Suprapubic skin (tissue), 4 donors: ENCODE measurements at regions not wholly inside any gene's neighbourhood (a gene's known extent, or its start where the extent isn't known, plus 50 kb on each side); places are given as distances from the start of the nearest gene placed in this dataset.

Source experiments
- DNase-seq, 2 donors: peaks; one replicate each; pipeline ENCODE4 v3.0.0-alpha.2; 2019; ENCODE audit warnings: low spot score in 2 of 2
- H3K27ac ChIP-seq: fragments of 200-600 bp; sonication (generic); one replicate; pipeline ENCODE4 v1.5.1; 2019
- H3K27me3 ChIP-seq: fragments of 200-600 bp; sonication (generic); one replicate; pipeline ENCODE4 v1.5.1; 2019
- H3K36me3 ChIP-seq: fragments of 200-600 bp; sonication (generic); one replicate; pipeline ENCODE4 v1.5.1; 2019
- H3K4me1 ChIP-seq: fragments of 200-600 bp; sonication (generic); one replicate; pipeline ENCODE4 v1.5.1; 2019
- H3K4me3 ChIP-seq: fragments of 200-600 bp; sonication (generic); one replicate; pipeline ENCODE4 v1.5.1; 2019; ENCODE audit warnings: mild to moderate bottlenecking
- H3K9me3 ChIP-seq: fragments of 200-600 bp; sonication (generic); one replicate; pipeline ENCODE4 v1.5.1; 2019
- EP300 ChIP-seq: sonication (generic); formaldehyde crosslinking; IDR thresholded peaks from one replicate; pipeline ENCODE4 v1.6.1; 2017; ENCODE audit warnings: antibody characterized with exemption
- POLR2A ChIP-seq, 2 donors: fragments of 450-650 bp; IDR thresholded peaks; one replicate each; pipeline ENCODE4 v1.6.1; 2017; ENCODE audit warnings: antibody characterized with exemption in 2 of 2, mild to moderate bottlenecking in 2 of 2, moderate library complexity in 2 of 2
- POLR2AphosphoS5 ChIP-seq, 3 donors: sonication (generic); formaldehyde crosslinking; IDR thresholded peaks; one replicate each; pipeline ENCODE4 v1.6.1; 2017; ENCODE audit warnings: antibody characterized with exemption in 3 of 3
- WGBS: methylation state at CpG from one replicate; pipeline ENCODE4 v1.1.5; 2018; 5-methylcytosine and 5-hydroxymethylcytosine counted together
- TF ChIP-seq, protein P1 (sequence below), 2 donors: fragments of 200-600 bp in 1 of 2; fragments of 450-650 bp in 1 of 2; sonication (generic) in 1 of 2; IDR thresholded peaks; one replicate each; pipeline ENCODE4 v1.5.1; 2016 to 2019; ENCODE audit warnings: antibody characterized with exemption in 2 of 2, mild to moderate bottlenecking in 1 of 2, moderate library complexity in 1 of 2

DNA sequence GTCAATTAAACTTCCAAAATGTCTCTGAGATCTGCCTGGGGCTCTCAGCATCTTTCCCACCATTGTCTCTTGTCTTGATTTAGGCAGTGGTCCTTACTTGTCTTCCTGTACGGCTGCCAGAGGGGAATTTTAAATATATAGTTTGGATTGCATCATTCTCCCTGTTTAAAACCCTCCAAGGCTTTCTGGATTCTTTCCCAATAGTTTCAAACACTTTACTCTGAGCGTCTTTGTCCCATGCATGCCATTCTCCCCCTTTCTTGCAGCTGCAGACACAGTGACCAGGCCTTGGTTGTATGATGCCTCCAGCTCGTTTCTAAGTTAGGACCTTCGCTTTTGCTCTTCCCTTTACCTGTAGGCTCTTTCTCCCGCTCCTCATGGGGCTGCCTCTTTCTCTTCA, 323.3 kb upstream of the CTNNB1 start:
- WGBS, result 64% methylated on average over 5 of the region's 5 CpGs
- Histone ChIP-seq H3K27ac (no peak overlapping the region), H3K4me1 (peaks cover 32% of the 10 kb centered on the region), H3K9me3 (no peaks in the 10 kb centered on the region), H3K27me3 (no peaks in the 10 kb centered on the region), H3K4me3 (no peak overlapping the region), H3K36me3 (no peaks in the 10 kb centered on the region)
- TF ChIP-seq, protein P1, sequence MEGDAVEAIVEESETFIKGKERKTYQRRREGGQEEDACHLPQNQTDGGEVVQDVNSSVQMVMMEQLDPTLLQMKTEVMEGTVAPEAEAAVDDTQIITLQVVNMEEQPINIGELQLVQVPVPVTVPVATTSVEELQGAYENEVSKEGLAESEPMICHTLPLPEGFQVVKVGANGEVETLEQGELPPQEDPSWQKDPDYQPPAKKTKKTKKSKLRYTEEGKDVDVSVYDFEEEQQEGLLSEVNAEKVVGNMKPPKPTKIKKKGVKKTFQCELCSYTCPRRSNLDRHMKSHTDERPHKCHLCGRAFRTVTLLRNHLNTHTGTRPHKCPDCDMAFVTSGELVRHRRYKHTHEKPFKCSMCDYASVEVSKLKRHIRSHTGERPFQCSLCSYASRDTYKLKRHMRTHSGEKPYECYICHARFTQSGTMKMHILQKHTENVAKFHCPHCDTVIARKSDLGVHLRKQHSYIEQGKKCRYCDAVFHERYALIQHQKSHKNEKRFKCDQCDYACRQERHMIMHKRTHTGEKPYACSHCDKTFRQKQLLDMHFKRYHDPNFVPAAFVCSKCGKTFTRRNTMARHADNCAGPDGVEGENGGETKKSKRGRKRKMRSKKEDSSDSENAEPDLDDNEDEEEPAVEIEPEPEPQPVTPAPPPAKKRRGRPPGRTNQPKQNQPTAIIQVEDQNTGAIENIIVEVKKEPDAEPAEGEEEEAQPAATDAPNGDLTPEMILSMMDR (IDR thresholded peaks at IDR 0.05), result no peak
- no peak for TF ChIP-seq POLR2A (IDR thresholded peaks at IDR 0.05)
- no peak for TF ChIP-seq EP300
- DNase-seq, result no peak

- Histone ChIP-seq H3K27me3 (no peaks in the 10 kb centered on the region), H3K27ac (no peak overlapping the region), H3K4me1 (peaks cover 32% of the 10 kb centered on the region), H3K36me3 (no peaks in the 10 kb centered on the region), H3K4me3 (no peak overlapping the region), H3K9me3 (no peaks in the 10 kb centered on the region)
- DNase-seq, result no peak
- WGBS, result 95% methylated on average over 2 of the region's 2 CpGs
- TF ChIP-seq POLR2AphosphoS5 (IDR thresholded peaks at IDR 0.05), result no peak
- no peak for TF ChIP-seq EP300
- TF ChIP-seq POLR2A (IDR thresholded peaks at IDR 0.05), result no peak
- TF ChIP-seq, protein P1 (IDR thresholded peaks at IDR 0.05), result no peak
Measured at GRCh38 chr3:40876496-40876895, 322.8 kb upstream of the CTNNB1 start.

DNA sequence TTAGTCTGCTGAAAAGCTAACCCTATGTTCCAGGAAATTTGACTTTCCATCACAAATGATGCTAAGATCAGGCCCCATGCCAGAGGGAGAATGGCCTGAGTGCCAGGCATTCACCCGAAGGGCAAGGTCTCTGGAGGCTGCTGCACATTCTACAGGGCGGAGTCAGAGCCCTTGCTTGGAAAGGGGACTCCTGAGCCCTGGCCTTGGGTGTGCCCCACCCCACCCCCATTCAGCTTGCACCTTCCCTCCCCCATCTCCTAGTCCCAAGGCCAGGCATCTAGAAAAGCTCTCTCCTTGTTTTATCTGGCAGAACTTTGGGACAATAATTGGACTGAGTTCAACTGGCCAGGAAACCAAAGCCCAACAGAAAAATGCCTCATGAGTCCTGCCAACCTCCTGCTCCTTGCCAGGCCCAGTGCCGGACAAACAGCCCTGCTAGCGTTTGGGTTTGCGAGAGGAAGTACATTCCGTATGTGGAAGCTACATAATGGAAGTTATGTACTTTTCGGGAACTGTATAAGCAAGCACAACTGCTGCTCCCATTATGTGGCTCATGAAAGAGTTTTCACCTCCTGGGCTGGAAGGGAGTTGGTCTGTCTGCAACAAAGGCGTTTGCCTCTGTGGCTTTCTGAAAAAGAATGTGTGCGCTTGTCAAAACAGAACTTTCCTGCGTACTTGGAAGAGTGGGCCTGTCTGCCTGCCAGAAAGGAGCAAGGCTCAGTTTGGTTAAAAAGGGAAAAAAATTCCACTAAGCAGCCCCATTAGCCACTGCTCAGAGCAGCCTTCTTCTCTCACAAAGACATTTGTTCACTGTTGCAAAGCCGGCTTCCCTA, 321.5 kb upstream of the CTNNB1 start:
- Histone ChIP-seq H3K36me3 (no peaks in the 10 kb centered on the region), H3K9me3 (no peaks in the 10 kb centered on the region), H3K4me3 (no peak overlapping the region), H3K4me1 (peaks cover 32% of the 10 kb centered on the region), H3K27ac (peak overlapping the region; percentile 72), H3K27me3 (no peaks in the 10 kb centered on the region)
- 17% methylated on average over 10 of the region's 11 CpGs for WGBS
- TF ChIP-seq POLR2AphosphoS5 (IDR thresholded peaks at IDR 0.05), result peak in 2 of 3 donors; percentile 43 to 46
- TF ChIP-seq POLR2A (IDR thresholded peaks at IDR 0.05), result no peak
- DNase-seq, result peak; percentile 78 to 81

GRCh38 chr3:40878464-40878905, 320.8 kb upstream of the CTNNB1 start:
- Histone ChIP-seq H3K27me3 (no peaks in the 10 kb centered on the region), H3K4me3 (no peak overlapping the region), H3K27ac (peak overlapping the region; percentile 72), H3K9me3 (no peaks in the 10 kb centered on the region), H3K36me3 (no peaks in the 10 kb centered on the region), H3K4me1 (peaks cover 32% of the 10 kb centered on the region)
- 43% methylated on average over 3 of the region's 3 CpGs for WGBS
- no peak for TF ChIP-seq POLR2AphosphoS5 (IDR thresholded peaks at IDR 0.05)
- no peak for TF ChIP-seq EP300
- TF ChIP-seq POLR2A (IDR thresholded peaks at IDR 0.05), result no peak
- TF ChIP-seq, protein P1 (IDR thresholded peaks at IDR 0.05), result no peak
- no peak for DNase-seq

DNA sequence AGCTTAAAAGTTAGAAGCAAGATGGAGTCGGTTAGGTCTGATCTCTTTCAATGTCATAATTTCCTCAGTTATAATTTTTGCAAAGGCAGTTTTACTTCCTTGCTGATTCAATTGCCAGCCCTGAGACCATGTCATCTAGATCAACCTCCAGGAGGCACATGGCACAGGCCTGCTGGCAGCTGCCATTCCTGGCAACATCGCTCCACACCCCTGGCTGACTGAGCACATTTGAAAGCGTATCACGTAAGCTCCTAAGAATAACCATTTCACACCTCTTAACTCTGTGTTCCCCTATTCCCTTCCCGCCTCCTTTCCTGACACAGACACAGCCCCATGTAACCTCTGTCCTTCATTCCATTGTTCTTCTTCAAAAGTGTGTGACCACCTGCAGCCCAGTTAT, 313.9 kb upstream of the CTNNB1 start:
- peak in 1 of 2 donors; percentile 15 for DNase-seq
- no peak overlapping the region for H3K27ac ChIP-seq
- H3K27me3 ChIP-seq, result no peaks in the 10 kb centered on the region
- no peaks in the 10 kb centered on the region for H3K36me3 ChIP-seq
- H3K4me1 ChIP-seq, result no peaks in the 10 kb centered on the region
- TF ChIP-seq POLR2A (IDR thresholded peaks at IDR 0.05) (no peak), EP300 (no peak), POLR2AphosphoS5 (IDR thresholded peaks at IDR 0.05) (no peak)
- TF ChIP-seq, protein P1 (IDR thresholded peaks at IDR 0.05), result no peak
- H3K9me3 ChIP-seq, result no peaks in the 10 kb centered on the region
- no peak overlapping the region for H3K4me3 ChIP-seq
- 58% methylated on average over 5 of the region's 5 CpGs for WGBS
